A673 (cell line): ENCODE measurements at regions not wholly inside any gene's neighbourhood (a gene's known extent, or its start where the extent isn't known, plus 50 kb on each side); places are given as distances from the start of the nearest gene placed in this dataset.

Source experiments
- BruUV-seq: library from RNA; stranded (reverse); fragments of 400-500 nt; replicated peaks from 2 replicates; lab custom pipeline; 2021; lab: Mats Ljungman, UMichigan
- CTCF ChIA-PET: fragments of 300-600 bp; sonication (Branson Sonifier 250); formaldehyde crosslinking; loops from one replicate; lab custom pipeline; 2022; ENCODE audit warnings: antibody characterized with exemption; lab: Charles Lee
- POLR2A ChIA-PET: fragments of 300-600 bp; sonication (Branson Sonifier 250); formaldehyde crosslinking; loops from one replicate; lab custom pipeline; 2022; ENCODE audit warnings: antibody characterized with exemption; ENCODE audit not compliant: low non-redundant PET; lab: Charles Lee
- DNase-seq: peaks from one replicate; pipeline ENCODE4 v3.0.0-alpha.2; 2015; ENCODE audit warnings: low spot score
- H3K27ac ChIP-seq: fragments of 200-600 bp; sonication (generic); 2 replicates; pipeline ENCODE4 v1.5.1; 2016; ENCODE audit warnings: mixed run types, low read depth, mild to moderate bottlenecking, mixed read lengths, antibody characterized with exemption, low read length; ENCODE audit not compliant: poor library complexity, severe bottlenecking
- H3K27me3 ChIP-seq: fragments of 200-600 bp; sonication (generic); replicated peaks from 2 replicates; pipeline ENCODE4 v1.6.1; 2017; ENCODE audit warnings: mixed run types, low read depth, mild to moderate bottlenecking, mixed read lengths, antibody characterized with exemption, low read length; ENCODE audit not compliant: insufficient read depth, poor library complexity
- H3K36me3 ChIP-seq: fragments of 200-600 bp; sonication (generic); 2 replicates; pipeline ENCODE4 v1.6.1; 2016; ENCODE audit warnings: mixed run types, mild to moderate bottlenecking, mixed read lengths, antibody characterized with exemption, low read length; ENCODE audit not compliant: insufficient read depth, poor library complexity, severe bottlenecking
- H3K4me1 ChIP-seq: fragments of 200-600 bp; sonication (generic); 2 replicates; pipeline ENCODE4 v1.6.1; 2017; ENCODE audit warnings: mixed run types, mild to moderate bottlenecking, mixed read lengths, antibody characterized with exemption, low read length; ENCODE audit not compliant: insufficient read depth, poor library complexity, severe bottlenecking
- H3K4me3 ChIP-seq: fragments of 200-600 bp; sonication (generic); 2 replicates; pipeline ENCODE4 v1.5.1; 2016; ENCODE audit warnings: low read depth, mixed run types, mild to moderate bottlenecking, mixed read lengths, low read length; ENCODE audit not compliant: poor library complexity, severe bottlenecking
- H3K9me3 ChIP-seq: fragments of 200-600 bp; sonication (generic); 2 replicates; pipeline ENCODE4 v1.6.1; 2016; ENCODE audit warnings: mixed run types, low read depth, mild to moderate bottlenecking, mixed read lengths, antibody characterized with exemption, low read length; ENCODE audit not compliant: poor library complexity, severe bottlenecking
- EZH2 ChIP-seq: fragments of 200-600 bp; sonication (generic); IDR thresholded peaks from 2 replicates; pipeline ENCODE4 v1.6.1; 2017; ENCODE audit warnings: borderline replicate concordance, low read depth, mild to moderate bottlenecking, mixed read lengths, antibody characterized with exemption, low read length; ENCODE audit not compliant: poor library complexity, severe bottlenecking
- intact Hi-C: fragments of 100-400 bp; cut with micrococcal nuclease; formaldehyde crosslinking; loops from one replicate; pipeline ENCODE4 v1.10.0; 2022; ENCODE audit not compliant: unreplicated experiment
- TF ChIP-seq, protein P1 (sequence below): fragments of 300-800, 200-600 bp; sonication (generic); conservative IDR thresholded peaks from 2 replicates; pipeline ENCODE4 v1.5.1; 2017; ENCODE audit warnings: low read depth, mild to moderate bottlenecking, antibody characterized with exemption, low read length, moderate library complexity, mixed read lengths

DNA sequence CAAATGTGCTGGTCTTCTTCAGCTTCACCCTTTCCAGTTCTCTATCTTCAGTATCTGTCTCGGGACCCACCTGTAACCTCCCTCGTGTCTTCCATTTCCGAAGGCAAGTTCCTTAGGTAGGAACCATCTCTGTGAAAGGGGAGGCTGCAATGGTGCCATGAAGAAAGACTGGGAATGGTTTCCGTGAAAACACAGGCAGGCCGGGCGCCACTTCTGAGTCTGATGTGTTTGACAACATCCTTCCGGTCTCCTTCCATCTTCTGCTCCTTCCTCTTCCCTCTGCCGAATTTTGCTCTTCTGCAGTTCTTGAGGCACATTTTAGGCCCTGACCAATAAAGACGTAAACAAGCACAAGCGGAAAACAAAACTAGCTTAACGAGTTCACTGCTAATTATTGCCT lies 328.0 kb downstream of the THBS2 start:
- POLR2A ChIA-PET: no interaction called here
- TF ChIP-seq, protein P1, sequence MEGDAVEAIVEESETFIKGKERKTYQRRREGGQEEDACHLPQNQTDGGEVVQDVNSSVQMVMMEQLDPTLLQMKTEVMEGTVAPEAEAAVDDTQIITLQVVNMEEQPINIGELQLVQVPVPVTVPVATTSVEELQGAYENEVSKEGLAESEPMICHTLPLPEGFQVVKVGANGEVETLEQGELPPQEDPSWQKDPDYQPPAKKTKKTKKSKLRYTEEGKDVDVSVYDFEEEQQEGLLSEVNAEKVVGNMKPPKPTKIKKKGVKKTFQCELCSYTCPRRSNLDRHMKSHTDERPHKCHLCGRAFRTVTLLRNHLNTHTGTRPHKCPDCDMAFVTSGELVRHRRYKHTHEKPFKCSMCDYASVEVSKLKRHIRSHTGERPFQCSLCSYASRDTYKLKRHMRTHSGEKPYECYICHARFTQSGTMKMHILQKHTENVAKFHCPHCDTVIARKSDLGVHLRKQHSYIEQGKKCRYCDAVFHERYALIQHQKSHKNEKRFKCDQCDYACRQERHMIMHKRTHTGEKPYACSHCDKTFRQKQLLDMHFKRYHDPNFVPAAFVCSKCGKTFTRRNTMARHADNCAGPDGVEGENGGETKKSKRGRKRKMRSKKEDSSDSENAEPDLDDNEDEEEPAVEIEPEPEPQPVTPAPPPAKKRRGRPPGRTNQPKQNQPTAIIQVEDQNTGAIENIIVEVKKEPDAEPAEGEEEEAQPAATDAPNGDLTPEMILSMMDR: no peak
- no peak for TF ChIP-seq EZH2
- Histone ChIP-seq H3K36me3 (no peaks in the 10 kb centered on the region), H3K27ac (no peak overlapping the region), H3K9me3 (no peaks in the 10 kb centered on the region), H3K27me3 (no peaks in the 10 kb centered on the region), H3K4me1 (no peaks in the 10 kb centered on the region), H3K4me3 (no peak overlapping the region)
- intact Hi-C loops: no loop called here
- DNase-seq: no peak
- CTCF ChIA-PET: no interaction called here
- no TSS peak for BruUV-seq

DNA sequence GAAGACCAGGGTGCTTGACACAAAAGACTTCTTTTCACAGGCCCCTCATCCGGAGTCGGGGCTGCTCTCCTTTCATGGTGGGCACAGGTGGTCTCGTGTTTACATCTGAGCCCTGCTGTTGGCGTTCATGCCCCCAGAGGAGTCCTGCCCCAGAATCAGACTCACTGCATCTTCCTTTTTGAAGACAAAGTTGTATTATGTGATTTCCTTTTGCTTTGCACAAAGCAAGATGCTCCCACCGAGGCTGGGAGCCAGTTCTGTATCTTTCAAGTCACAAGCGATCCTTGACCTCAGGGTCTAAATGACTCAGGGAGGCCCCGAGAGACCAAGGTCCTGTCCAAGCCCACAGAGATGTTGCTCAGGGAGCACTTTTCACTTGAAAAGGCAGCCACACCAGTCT lies 330.5 kb downstream of the THBS2 start:
- peaks cover 2% of the 10 kb centered on the region for H3K27me3 ChIP-seq
- no peak for TF ChIP-seq EZH2
- TF ChIP-seq, protein P1: no peak
- no peaks in the 10 kb centered on the region for H3K9me3 ChIP-seq
- no peaks in the 10 kb centered on the region for H3K4me1 ChIP-seq
- no peak overlapping the region for H3K27ac ChIP-seq
- H3K36me3 ChIP-seq: no peaks in the 10 kb centered on the region
- intact Hi-C loops: no loop called here
- DNase-seq: no peak
- ChIA-PET CTCF (no interaction called here), POLR2A (no interaction called here)
- BruUV-seq: no TSS peak
- no peak overlapping the region for H3K4me3 ChIP-seq

DNA sequence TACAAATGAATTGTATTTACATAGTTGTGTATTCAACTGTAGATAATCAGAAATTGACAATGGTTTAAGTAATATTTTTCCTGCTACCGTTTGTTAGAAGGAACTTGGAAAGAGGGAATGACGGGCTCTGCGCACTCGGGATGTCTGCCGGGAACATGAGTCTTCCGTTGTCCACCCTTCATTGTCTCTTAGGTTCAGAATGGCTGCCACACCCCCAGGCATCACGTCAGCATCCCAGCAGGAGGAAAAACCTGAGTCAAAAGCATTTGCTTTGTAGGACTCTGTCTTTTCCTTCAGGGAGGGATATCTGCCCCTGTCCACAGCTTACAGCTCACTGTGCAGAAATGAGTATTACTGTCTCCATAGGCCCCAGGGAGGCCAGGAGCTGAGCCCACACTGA lies 331.2 kb downstream of the THBS2 start:
- TF ChIP-seq, protein P1: no peak
- no peak for TF ChIP-seq EZH2
- intact Hi-C loops: no loop called here
- no peak for DNase-seq
- CTCF ChIA-PET: no interaction called here
- Histone ChIP-seq H3K27ac (no peak overlapping the region), H3K9me3 (no peaks in the 10 kb centered on the region), H3K4me1 (no peaks in the 10 kb centered on the region), H3K36me3 (no peaks in the 10 kb centered on the region), H3K27me3 (peaks cover 3% of the 10 kb centered on the region), H3K4me3 (no peak overlapping the region)
- POLR2A ChIA-PET: no interaction called here
- no TSS peak for BruUV-seq
